GM12878 (cell line): ENCODE measurements at regions not wholly inside any gene's neighbourhood (a gene's known extent, or its start where the extent isn't known, plus 50 kb on each side); places are given as distances from the start of the nearest gene placed in this dataset.

Source experiments
- ATAC-seq: fragments of 200-7000 bp; cut with Tn5 transposase; 3 replicates; pipeline ENCODE4 v1.9.1; 2020; ENCODE audit warnings: mild to moderate bottlenecking, moderate library complexity
- BruUV-seq: library from RNA; stranded (reverse); fragments of 400-500 nt; replicated peaks from 2 replicates; lab custom pipeline; 2021; lab: Mats Ljungman, UMichigan
- CTCF ChIA-PET: fragments of 300-600 bp; sonication (Branson Sonifier 250); formaldehyde crosslinking; extraction: SDS; loops from one replicate; lab custom pipeline; 2021; ENCODE audit warnings: inconsistent platforms; lab: Yijun Ruan, JAX
- POLR2A ChIA-PET: fragments of 350-600 bp; formaldehyde crosslinking; extraction: SDS; loops from one replicate; lab custom pipeline; 2021; ENCODE audit warnings: inconsistent platforms; lab: Charles Lee
- RAD21 ChIA-PET: fragments of 300-600 bp; sonication (Branson Sonifier 250); formaldehyde crosslinking; loops from one replicate; lab custom pipeline; 2023; ENCODE audit warnings: antibody characterized with exemption; ENCODE audit not compliant: unreplicated experiment; lab: Charles Lee
- SMC1A ChIA-PET: fragments of 300-600 bp; sonication (Branson Sonifier 250); formaldehyde crosslinking; loops from one replicate; lab custom pipeline; 2023; ENCODE audit not compliant: unreplicated experiment, uncharacterized antibody; lab: Charles Lee
- DNase-seq: peaks from one replicate; pipeline ENCODE4 v3.0.0-alpha.2; 2011; ENCODE audit warnings: low read depth, low spot score
- FAIRE-seq: peaks from 3 replicates; lab custom pipeline; 2011; peaks lifted over from hg19 to GRCh38; lab: Jason Lieb, UNC
- H2AFZ ChIP-seq: 2 replicates; pipeline ENCODE4 v1.6.0; 2011; ENCODE audit warnings: low read depth, low read length, control low read depth; ENCODE audit not compliant: control insufficient read depth
- H3K27ac ChIP-seq: 2 replicates; pipeline ENCODE4 v1.5.1; 2011; ENCODE audit warnings: control low read depth; ENCODE audit not compliant: control insufficient read depth, insufficient read depth
- H3K27me3 ChIP-seq, 2 experiments: replicated peaks in 1 of 2; 2 replicates each; pipeline versions ENCODE4 v1.6.0 to v1.6.1; 2011; ENCODE audit warnings: low read length in 1 of 2; ENCODE audit not compliant: control insufficient read depth in 2 of 2, insufficient read depth in 2 of 2
- H3K36me3 ChIP-seq, 2 experiments: 2 replicates each; pipeline ENCODE4 v1.5.1; 2011; ENCODE audit warnings: low read length in 1 of 2; ENCODE audit not compliant: control insufficient read depth in 2 of 2, insufficient read depth in 2 of 2
- H3K4me1 ChIP-seq: 2 replicates; pipeline ENCODE4 v1.6.1; 2011; ENCODE audit warnings: mild to moderate bottlenecking, low read length, moderate library complexity, mixed read lengths; ENCODE audit not compliant: control insufficient read depth, insufficient read depth
- H3K4me2 ChIP-seq: 2 replicates; pipeline ENCODE4 v1.6.0; 2011; ENCODE audit warnings: control low read depth; ENCODE audit not compliant: control insufficient read depth, insufficient read depth
- H3K4me3 ChIP-seq: fragments of 200-600 bp; sonication (generic); 2 replicates; pipeline ENCODE4 v1.5.1; 2016
- H3K79me2 ChIP-seq: 2 replicates; pipeline ENCODE4 v1.6.0; 2011; ENCODE audit warnings: low read length; ENCODE audit not compliant: control insufficient read depth, insufficient read depth
- H3K9ac ChIP-seq: 2 replicates; pipeline ENCODE4 v1.8.0; 2011; ENCODE audit warnings: low read length, control low read depth, mixed read lengths; ENCODE audit not compliant: control insufficient read depth, insufficient read depth
- H3K9me3 ChIP-seq: replicated peaks from 3 replicates; pipeline ENCODE4 v1.5.1; 2011; ENCODE audit warnings: mild to moderate bottlenecking, low read length; ENCODE audit not compliant: control insufficient read depth, insufficient read depth
- H4K20me1 ChIP-seq: 2 replicates; pipeline ENCODE4 v1.6.0; 2011; ENCODE audit not compliant: control insufficient read depth, insufficient read depth
- LARP7 ChIP-seq: fragments of 450-650 bp; IDR thresholded peaks from 2 replicates; pipeline ENCODE4 v1.6.1; 2017; ENCODE audit warnings: mild to moderate bottlenecking
- NFIC ChIP-seq: IDR thresholded peaks from 2 replicates; pipeline ENCODE4 v1.6.1; 2012; ENCODE audit warnings: low read depth, mild to moderate bottlenecking, inconsistent platforms, low read length, moderate library complexity
- RAD51 ChIP-seq: fragments of 450-650 bp; IDR thresholded peaks from 2 replicates; pipeline ENCODE4 v1.6.1; 2016; ENCODE audit warnings: moderate library complexity, mild to moderate bottlenecking, inconsistent platforms
- RUNX3 ChIP-seq: IDR thresholded peaks from 2 replicates; pipeline ENCODE4 v1.6.1; 2012; ENCODE audit warnings: low read length, inconsistent platforms
- SIN3A ChIP-seq: IDR thresholded peaks from 2 replicates; pipeline ENCODE4 v1.6.1; 2012; ENCODE audit warnings: low read depth, low read length, improper control_type of control experiment
- SUZ12 ChIP-seq: fragments of 200-600 bp; sonication (generic); IDR thresholded peaks from one replicate; pipeline ENCODE4 v1.6.1; 2018; ENCODE audit warnings: antibody characterized with exemption, mild to moderate bottlenecking; ENCODE audit not compliant: unreplicated experiment
- YY1 ChIP-seq: IDR thresholded peaks from 2 replicates; pipeline ENCODE4 v1.6.1; 2011; ENCODE audit warnings: low read depth, mild to moderate bottlenecking, low read length
- ZNF24 ChIP-seq: fragments of 450-650 bp; IDR thresholded peaks from 2 replicates; pipeline ENCODE4 v1.6.1; 2017; ENCODE audit warnings: antibody characterized with exemption, mild to moderate bottlenecking
- ZNF622 ChIP-seq: fragments of 450-650 bp; IDR thresholded peaks from 2 replicates; pipeline ENCODE4 v1.6.1; 2017; ENCODE audit warnings: mild to moderate bottlenecking, inconsistent platforms
- WGBS: methylation state at CpG from one replicate; pipeline ENCODE4 v1.1.6; 2016; ENCODE audit warnings: low lambda C conversion rate; ENCODE audit not compliant: insufficient replicate concordance, insufficient coverage; ENCODE audit errors: missing lambda C conversion rate; 5-methylcytosine and 5-hydroxymethylcytosine counted together
- in situ Hi-C: fragments of 300-500 bp; cut with MboI; formaldehyde crosslinking; loops from 9 replicates; pipeline ENCODE4 v1.14.3; 2018; ENCODE audit warnings: mixed read lengths
- intact Hi-C: fragments of 100-400 bp; cut with micrococcal nuclease; formaldehyde crosslinking; loops from one replicate; pipeline ENCODE4 v1.14.2; 2022; ENCODE audit not compliant: unreplicated experiment
- TF ChIP-seq, protein P1 (sequence below): IDR thresholded peaks from 2 replicates; pipeline ENCODE4 v1.6.1; 2012; ENCODE audit warnings: low read depth, low read length, improper control_type of control experiment
- TF ChIP-seq, protein P2 (sequence below): fragments of 450-650 bp; IDR thresholded peaks from 2 replicates; pipeline ENCODE4 v1.6.1; 2018; ENCODE audit warnings: mild to moderate bottlenecking, low read depth, moderate library complexity; ENCODE audit not compliant: partially characterized antibody
- TF ChIP-seq, protein P3 (sequence below): fragments of 450-650 bp; IDR thresholded peaks from 2 replicates; pipeline ENCODE4 v1.6.1; 2017; ENCODE audit warnings: low read depth, mild to moderate bottlenecking, moderate library complexity

DNA sequence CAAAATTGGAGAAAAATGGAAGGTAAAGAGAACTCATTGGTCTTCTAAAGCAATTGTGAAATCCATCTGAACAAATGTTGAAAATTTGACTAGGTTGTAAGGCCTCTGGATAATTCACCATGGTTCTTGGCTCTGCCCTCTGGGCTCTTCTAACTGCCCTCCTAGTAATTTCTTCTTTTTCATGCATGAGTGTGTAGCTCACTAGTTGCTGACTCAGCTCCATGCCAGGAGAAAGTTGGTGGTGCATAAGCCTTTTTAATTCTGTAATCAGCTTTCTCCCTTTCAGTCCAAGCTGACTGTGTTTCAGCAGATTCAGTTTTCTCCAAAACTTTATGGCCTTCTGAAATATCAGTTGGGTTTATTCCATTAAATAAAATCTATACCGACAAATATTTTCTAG, 877.8 kb upstream of the ATXN7L3B start:
- Histone ChIP-seq H3K9ac (no peak overlapping the region), H3K27ac (no peak overlapping the region), H3K27me3 (no peaks in the 10 kb centered on the region), H3K4me3 (no peak overlapping the region), H3K36me3 (no peaks in the 10 kb centered on the region), H3K79me2 (no peaks in the 10 kb centered on the region), H3K4me1 (no peaks in the 10 kb centered on the region), H3K4me2 (no peak overlapping the region), H4K20me1 (no peaks in the 10 kb centered on the region), H3K9me3 (no peaks in the 10 kb centered on the region), H2AFZ (no peak overlapping the region)
- ChIA-PET POLR2A (no interaction called here), CTCF (no interaction called here), RAD21 (no interaction called here), SMC1A (no interaction called here)
- ATAC-seq (no peak), FAIRE-seq (no peak), DNase-seq (no peak)
- WGBS = 0% methylated on average over 1 of the region's 1 CpG
- TF ChIP-seq NFIC = no peak
- no peak for TF ChIP-seq SUZ12
- no peak for TF ChIP-seq RAD51
- TF ChIP-seq RUNX3 = no peak
- TF ChIP-seq, protein P1, sequence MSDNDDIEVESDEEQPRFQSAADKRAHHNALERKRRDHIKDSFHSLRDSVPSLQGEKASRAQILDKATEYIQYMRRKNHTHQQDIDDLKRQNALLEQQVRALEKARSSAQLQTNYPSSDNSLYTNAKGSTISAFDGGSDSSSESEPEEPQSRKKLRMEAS = no peak
- BruUV-seq = no TSS peak
- in situ Hi-C loops (no loop called here), intact Hi-C loops (no loop called here)

DNA sequence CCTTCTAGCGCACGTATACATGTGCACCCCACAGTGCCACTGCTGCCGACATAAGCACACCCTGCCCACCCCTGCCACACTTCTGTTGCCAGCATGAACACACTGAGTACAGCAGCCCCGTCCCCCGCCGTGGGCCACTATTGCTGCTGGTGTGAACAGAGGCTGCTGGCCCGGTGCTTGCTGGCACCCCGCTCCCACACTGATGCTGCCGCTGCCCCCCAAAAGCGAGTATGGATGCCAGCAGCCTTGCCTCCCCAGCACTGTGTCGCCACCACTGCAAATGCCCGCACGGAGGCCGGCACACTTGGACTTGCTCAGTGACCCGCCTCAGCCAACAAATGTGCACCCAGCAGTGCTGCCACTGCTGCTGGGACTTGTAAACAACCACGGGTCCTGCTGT, 872.4 kb upstream of the ATXN7L3B start:
- POLR2A ChIA-PET = no interaction called here
- DNase-seq = no peak
- Histone ChIP-seq H3K27me3 (no peaks in the 10 kb centered on the region), H3K27ac (no peak overlapping the region), H3K9me3 (no peaks in the 10 kb centered on the region), H3K4me2 (no peak overlapping the region), H3K79me2 (no peaks in the 10 kb centered on the region), H2AFZ (no peak overlapping the region), H4K20me1 (no peaks in the 10 kb centered on the region), H3K4me1 (no peaks in the 10 kb centered on the region), H3K4me3 (no peak overlapping the region), H3K36me3 (no peaks in the 10 kb centered on the region), H3K9ac (no peak overlapping the region)
- in situ Hi-C loops (no loop called here), intact Hi-C loops (no loop called here)
- TF ChIP-seq ZNF24 = no peak
- TF ChIP-seq YY1 = no peak
- TF ChIP-seq, protein P2, sequence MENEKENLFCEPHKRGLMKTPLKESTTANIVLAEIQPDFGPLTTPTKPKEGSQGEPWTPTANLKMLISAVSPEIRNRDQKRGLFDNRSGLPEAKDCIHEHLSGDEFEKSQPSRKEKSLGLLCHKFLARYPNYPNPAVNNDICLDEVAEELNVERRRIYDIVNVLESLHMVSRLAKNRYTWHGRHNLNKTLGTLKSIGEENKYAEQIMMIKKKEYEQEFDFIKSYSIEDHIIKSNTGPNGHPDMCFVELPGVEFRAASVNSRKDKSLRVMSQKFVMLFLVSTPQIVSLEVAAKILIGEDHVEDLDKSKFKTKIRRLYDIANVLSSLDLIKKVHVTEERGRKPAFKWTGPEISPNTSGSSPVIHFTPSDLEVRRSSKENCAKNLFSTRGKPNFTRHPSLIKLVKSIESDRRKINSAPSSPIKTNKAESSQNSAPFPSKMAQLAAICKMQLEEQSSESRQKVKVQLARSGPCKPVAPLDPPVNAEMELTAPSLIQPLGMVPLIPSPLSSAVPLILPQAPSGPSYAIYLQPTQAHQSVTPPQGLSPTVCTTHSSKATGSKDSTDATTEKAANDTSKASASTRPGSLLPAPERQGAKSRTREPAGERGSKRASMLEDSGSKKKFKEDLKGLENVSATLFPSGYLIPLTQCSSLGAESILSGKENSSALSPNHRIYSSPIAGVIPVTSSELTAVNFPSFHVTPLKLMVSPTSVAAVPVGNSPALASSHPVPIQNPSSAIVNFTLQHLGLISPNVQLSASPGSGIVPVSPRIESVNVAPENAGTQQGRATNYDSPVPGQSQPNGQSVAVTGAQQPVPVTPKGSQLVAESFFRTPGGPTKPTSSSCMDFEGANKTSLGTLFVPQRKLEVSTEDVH = no peak
- TF ChIP-seq, protein P3, sequence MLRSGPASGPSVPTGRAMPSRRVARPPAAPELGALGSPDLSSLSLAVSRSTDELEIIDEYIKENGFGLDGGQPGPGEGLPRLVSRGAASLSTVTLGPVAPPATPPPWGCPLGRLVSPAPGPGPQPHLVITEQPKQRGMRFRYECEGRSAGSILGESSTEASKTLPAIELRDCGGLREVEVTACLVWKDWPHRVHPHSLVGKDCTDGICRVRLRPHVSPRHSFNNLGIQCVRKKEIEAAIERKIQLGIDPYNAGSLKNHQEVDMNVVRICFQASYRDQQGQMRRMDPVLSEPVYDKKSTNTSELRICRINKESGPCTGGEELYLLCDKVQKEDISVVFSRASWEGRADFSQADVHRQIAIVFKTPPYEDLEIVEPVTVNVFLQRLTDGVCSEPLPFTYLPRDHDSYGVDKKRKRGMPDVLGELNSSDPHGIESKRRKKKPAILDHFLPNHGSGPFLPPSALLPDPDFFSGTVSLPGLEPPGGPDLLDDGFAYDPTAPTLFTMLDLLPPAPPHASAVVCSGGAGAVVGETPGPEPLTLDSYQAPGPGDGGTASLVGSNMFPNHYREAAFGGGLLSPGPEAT = no peak
- TF ChIP-seq SIN3A = no peak
- TF ChIP-seq LARP7 = no peak
- no peak for TF ChIP-seq ZNF622
- RAD21 ChIA-PET = no interaction called here
- SMC1A ChIA-PET = no interaction called here
- BruUV-seq = no TSS peak
- CTCF ChIA-PET = no interaction called here
- ATAC-seq = no peak
- 46% methylated on average over 16 of the region's 16 CpGs for WGBS
- FAIRE-seq = no peak
